ENCODE measurements at regions not wholly inside any gene's neighbourhood (a gene's known extent, or its start where the extent isn't known, plus 50 kb on each side); places are given as distances from the start of the nearest gene placed in this dataset.
"Not testable (repeated sequence)": the region's sequence is repeated elsewhere in the genome, so short reads cannot be mapped to it uniquely, and the experiment has no call there.

- no peak for DNase-seq
Observed at GRCh38 chr5:157961896-157962590, 103.1 kb upstream of the CLINT1 start.

GRCh38 chr5:157961176-157961575 is 102.2 kb upstream of the CLINT1 start:
- no peak for DNase-seq

GRCh38 chr5:157959370-157959769 is 100.4 kb upstream of the CLINT1 start:
- no peak for DNase-seq

GRCh38 chr5:157956271-157956885 is 97.4 kb upstream of the CLINT1 start:
- no peak for DNase-seq

- no peak for DNase-seq
Observed at GRCh38 chr5:157955541-157956172, 96.7 kb upstream of the CLINT1 start.

GRCh38 chr5:157952374-157952685 is 93.4 kb upstream of the CLINT1 start:
- no peak for DNase-seq

GRCh38 chr5:157951673-157952373 is 92.9 kb upstream of the CLINT1 start:
- DNase-seq, result no peak

- DNase-seq, result no peak
Observed at GRCh38 chr5:157949520-157949919, 90.6 kb upstream of the CLINT1 start.

- peak; percentile 83 to 94 for DNase-seq
Observed at GRCh38 chr5:157948738-157949410, 89.9 kb upstream of the CLINT1 start.

GRCh38 chr5:157947156-157947555 is 88.2 kb upstream of the CLINT1 start:
- DNase-seq, result no peak

GRCh38 chr5:157945822-157946221 is 86.9 kb upstream of the CLINT1 start:
- DNase-seq, result not testable (repeated sequence)

- DNase-seq, result no peak
Observed at GRCh38 chr5:157944938-157945337, 86.0 kb upstream of the CLINT1 start.

- DNase-seq, result no peak
Observed at GRCh38 chr5:157944077-157944633, 85.2 kb upstream of the CLINT1 start.

- DNase-seq, result no peak
Observed at GRCh38 chr5:157942595-157942994, 83.7 kb upstream of the CLINT1 start.

GRCh38 chr5:157941616-157942015 is 82.7 kb upstream of the CLINT1 start:
- DNase-seq, result no peak

GRCh38 chr5:157938101-157938500 is 79.2 kb upstream of the CLINT1 start:
- DNase-seq, result not testable (repeated sequence)

GRCh38 chr5:157936776-157937501 is 78.0 kb upstream of the CLINT1 start:
- DNase-seq, result not testable (repeated sequence)

- no peak for DNase-seq
Observed at GRCh38 chr5:157934600-157934999, 75.7 kb upstream of the CLINT1 start.

- no peak for DNase-seq
Observed at GRCh38 chr5:157933005-157933404, 74.1 kb upstream of the CLINT1 start.

- no peak for DNase-seq
Observed at GRCh38 chr5:157930710-157931109, 71.8 kb upstream of the CLINT1 start.

- no peak for DNase-seq
Observed at GRCh38 chr5:157926977-157927376, 68.0 kb upstream of the CLINT1 start.

Measured in Kasumi-1 (cell line).